Lower leg skin (tissue), 4 donors: ENCODE measurements at regions not wholly inside any gene's neighbourhood (a gene's known extent, or its start where the extent isn't known, plus 50 kb on each side); places are given as distances from the start of the nearest gene placed in this dataset.
A peak's percentile ranks its signal among the peaks of the same experiment; 100 is the strongest.

Experiments used
- DNase-seq, 2 donors: peaks; one replicate each; pipeline ENCODE4 v3.0.0-alpha.2; 2019; ENCODE audit warnings: low spot score in 2 of 2
- H3K4me3 ChIP-seq: fragments of 200-600 bp; sonication (generic); 2 replicates; pipeline ENCODE4 v1.5.1; 2017; ENCODE audit warnings: mild to moderate bottlenecking, low read depth; ENCODE audit not compliant: poor library complexity, severe bottlenecking
- CTCF ChIP-seq, 3 donors: fragments of 450-650 bp; IDR thresholded peaks; one replicate each; pipeline ENCODE4 v1.5.1; 2016; ENCODE audit warnings: antibody characterized with exemption in 3 of 3, mild to moderate bottlenecking in 3 of 3, moderate library complexity in 2 of 3
- POLR2A ChIP-seq, 2 donors: fragments of 450-650 bp; IDR thresholded peaks; one replicate each; pipeline ENCODE4 v1.6.1; 2016 to 2017; ENCODE audit warnings: antibody characterized with exemption in 2 of 2, mild to moderate bottlenecking in 1 of 2, moderate library complexity in 1 of 2
- WGBS, 2 donors: methylation state at CpG; one replicate each; pipeline ENCODE4 v1.1.5; 2018; 5-methylcytosine and 5-hydroxymethylcytosine counted together
- intact Hi-C: fragments of 100-400 bp; cut with DNase I; formaldehyde crosslinking; loops from one replicate; pipeline ENCODE4 v1.15.0; 2023; ENCODE audit warnings: low total_unique reads

GRCh38 chr17:51371732-51372151 is 111.4 kb downstream of the UTP18 start:
- TF ChIP-seq POLR2A (IDR thresholded peaks at IDR 0.05): no peak
- TF ChIP-seq CTCF (IDR thresholded peaks at IDR 0.05): no peak
- no peak overlapping the region for H3K4me3 ChIP-seq
- 20 to 31% methylated on average over 5 of the region's 5 CpGs for WGBS, 2 donors
- no peak for DNase-seq
- intact Hi-C loops: no loop called here

GRCh38 chr17:51372345-51373004 is 112.1 kb downstream of the UTP18 start:
- H3K4me3 ChIP-seq: no peak overlapping the region
- intact Hi-C loops: no loop called here
- WGBS, 2 donors: 59 to 60% methylated on average over 5 of the region's 5 CpGs
- TF ChIP-seq CTCF (IDR thresholded peaks at IDR 0.05) (no peak), POLR2A (IDR thresholded peaks at IDR 0.05) (no peak)
- DNase-seq: peak in 1 of 2 donors; percentile 37

GRCh38 chr17:51373489-51374152 is 113.3 kb downstream of the UTP18 start:
- H3K4me3 ChIP-seq: no peak overlapping the region
- DNase-seq: no peak
- intact Hi-C loops: no loop called here
- whole genome bisulfite sequencing, 2 donors: 81 to 92% methylated on average over 4 of the region's 4 CpGs
- TF ChIP-seq POLR2A (IDR thresholded peaks at IDR 0.05): no peak
- no peak for TF ChIP-seq CTCF (IDR thresholded peaks at IDR 0.05)

- DNase-seq: no peak
- 51 to 61% methylated on average over 4 of the region's 4 CpGs for WGBS, 2 donors
- no peak overlapping the region for H3K4me3 ChIP-seq
- TF ChIP-seq CTCF (IDR thresholded peaks at IDR 0.05) (no peak), POLR2A (IDR thresholded peaks at IDR 0.05) (no peak)
- intact Hi-C loops: no loop called here
Observed at GRCh38 chr17:51374209-51374608, 113.9 kb downstream of the UTP18 start.

- intact Hi-C loops: no loop called here
- 84 to 92% methylated on average over 3 of the region's 3 CpGs for WGBS, 2 donors
- TF ChIP-seq POLR2A (IDR thresholded peaks at IDR 0.05) (no peak), CTCF (IDR thresholded peaks at IDR 0.05) (no peak)
- DNase-seq: no peak
- no peak overlapping the region for H3K4me3 ChIP-seq
Observed at GRCh38 chr17:51375771-51376170, 115.4 kb downstream of the UTP18 start.
